Endothelial cell of umbilical vein (primary cell): ENCODE measurements at regions not wholly inside any gene's neighbourhood (a gene's known extent, or its start where the extent isn't known, plus 50 kb on each side); places are given as distances from the start of the nearest gene placed in this dataset.

Experiments
- BruUV-seq: library from RNA; stranded (reverse); fragments of 400-500 nt; replicated peaks from 2 replicates; lab custom pipeline; 2021; lab: Mats Ljungman, UMichigan
- CTCF ChIA-PET: fragments of 300-600, 350-600 bp; sonication (Branson Sonifier 250); formaldehyde crosslinking; loops from one replicate; lab custom pipeline; 2021; ENCODE audit warnings: antibody characterized with exemption, inconsistent platforms; lab: Charles Lee
- POLR2A ChIA-PET: fragments of 300-600, 350-600 bp; sonication (Branson Sonifier 250); formaldehyde crosslinking; loops from one replicate; lab custom pipeline; 2021; ENCODE audit warnings: antibody characterized with exemption, inconsistent platforms; lab: Charles Lee
- DNase-seq: peaks from one replicate; pipeline ENCODE4 v3.0.0-alpha.2; 2011; ENCODE audit warnings: low read depth, low spot score
- FAIRE-seq: peaks from 2 replicates; lab custom pipeline; 2011; peaks lifted over from hg19 to GRCh38; lab: Jason Lieb, UNC
- H2AFZ ChIP-seq: 2 replicates; pipeline ENCODE4 v1.6.0; 2012; ENCODE audit warnings: low read depth, low read length, control low read depth, inconsistent platforms
- H3K27ac ChIP-seq: 2 replicates; pipeline ENCODE4 v1.5.1; 2011; ENCODE audit warnings: low read depth, mild to moderate bottlenecking, control low read depth, low read length, moderate library complexity; ENCODE audit not compliant: insufficient read depth
- H3K27me3 ChIP-seq, 2 experiments: 2 replicates each; pipeline versions ENCODE4 v1.6.0 to v1.6.1; 2011; ENCODE audit warnings: low read length in 2 of 2, mixed read lengths in 1 of 2; ENCODE audit not compliant: control insufficient read depth in 2 of 2, insufficient read depth in 2 of 2
- H3K36me3 ChIP-seq, 2 experiments: 2 replicates in 1 of 2; 3 replicates in 1 of 2; pipeline ENCODE4 v1.5.1; 2011; ENCODE audit warnings: low read length in 2 of 2, mild to moderate bottlenecking in 1 of 2, moderate library complexity in 1 of 2; ENCODE audit not compliant: control insufficient read depth in 2 of 2, insufficient read depth in 2 of 2; ENCODE audit errors: extremely low read depth in 1 of 2
- H3K4me1 ChIP-seq: 3 replicates; pipeline ENCODE4 v1.5.1; 2011; ENCODE audit warnings: mild to moderate bottlenecking, low read length; ENCODE audit not compliant: control insufficient read depth, insufficient read depth; ENCODE audit errors: extremely low read depth
- H3K4me2 ChIP-seq: 2 replicates; pipeline ENCODE4 v1.6.1; 2011; ENCODE audit warnings: low read length, control low read depth, mixed read lengths; ENCODE audit not compliant: insufficient read depth
- H3K4me3 ChIP-seq, 3 experiments: fragments of 200-600 bp in 1 of 3; sonication (generic), shearing (Covaris generic) in 1 of 3; replicated peaks in 1 of 3; 2 replicates each; pipeline ENCODE4 v1.5.1; 2011 to 2016; ENCODE audit warnings: control low read depth in 3 of 3, low read length in 3 of 3, mild to moderate bottlenecking in 2 of 3, inconsistent platforms in 1 of 3, low read depth in 1 of 3, moderate library complexity in 1 of 3; ENCODE audit not compliant: insufficient read depth in 1 of 3
- H3K79me2 ChIP-seq: 2 replicates; pipeline ENCODE4 v1.6.0; 2012; ENCODE audit warnings: low read length, inconsistent platforms; ENCODE audit not compliant: control insufficient read depth, insufficient read depth
- H3K9ac ChIP-seq: replicated peaks from 2 replicates; pipeline ENCODE3; 2011; ENCODE audit warnings: low read length, control low read depth; ENCODE audit not compliant: insufficient read depth; ENCODE audit errors: extremely low read depth
- H3K9me1 ChIP-seq: replicated peaks from 3 replicates; pipeline ENCODE4 v1.6.0; 2011; ENCODE audit warnings: mild to moderate bottlenecking, low read length; ENCODE audit not compliant: control insufficient read depth, insufficient read depth; ENCODE audit errors: extremely low read depth
- H3K9me3 ChIP-seq: replicated peaks from 2 replicates; pipeline ENCODE4 v1.5.1; 2012; ENCODE audit warnings: low read length, inconsistent platforms; ENCODE audit not compliant: control insufficient read depth, insufficient read depth
- H4K20me1 ChIP-seq: replicated peaks from 2 replicates; pipeline ENCODE3; 2011; ENCODE audit warnings: mild to moderate bottlenecking, low read length; ENCODE audit not compliant: control insufficient read depth, insufficient read depth; ENCODE audit errors: extremely low read depth
- EZH2 ChIP-seq: IDR thresholded peaks from 2 replicates; pipeline ENCODE4 v1.6.1; 2012; ENCODE audit warnings: borderline replicate concordance, low read depth, mild to moderate bottlenecking, moderate library complexity, low read length, inconsistent platforms; ENCODE audit not compliant: severe bottlenecking
- FOS ChIP-seq: IDR thresholded peaks from 2 replicates; pipeline ENCODE4 v1.6.1; 2011; ENCODE audit warnings: mild to moderate bottlenecking, low read length, moderate library complexity, borderline replicate concordance; ENCODE audit not compliant: insufficient read depth
- GATA2 ChIP-seq: IDR thresholded peaks from 2 replicates; pipeline ENCODE4 v1.7.0; 2011; ENCODE audit warnings: low read depth, mild to moderate bottlenecking, moderate library complexity, mixed read lengths, low read length; ENCODE audit not compliant: insufficient read length, insufficient read depth
- JUN ChIP-seq: IDR thresholded peaks from 2 replicates; pipeline ENCODE4 v1.6.1; 2011; ENCODE audit warnings: borderline replicate concordance, low read depth; ENCODE audit not compliant: insufficient read length, insufficient read depth
- MYC ChIP-seq: IDR thresholded peaks from one replicate; pipeline ENCODE4 v1.6.1; 2011; ENCODE audit warnings: mild to moderate bottlenecking, low read depth, low read length
- POLR2A ChIP-seq: IDR thresholded peaks from 2 replicates; pipeline ENCODE4 v1.6.1; 2012; ENCODE audit warnings: low read depth, mild to moderate bottlenecking, control low read depth, low read length
- POLR2AphosphoS5 ChIP-seq: IDR thresholded peaks from 2 replicates; pipeline ENCODE4 v1.6.1; 2012; ENCODE audit warnings: low read depth, mild to moderate bottlenecking, control low read depth, low read length, moderate library complexity; ENCODE audit not compliant: insufficient read depth
- dilution Hi-C: fragments of 300-500 bp; cut with MboI; formaldehyde crosslinking; loops from one replicate; pipeline ENCODE4 v1.15.0; 2019; ENCODE audit warnings: low sequenced_read_pairs; ENCODE audit not compliant: extremely low pct_ligation_motif_present
- intact Hi-C: fragments of 100-400 bp; cut with micrococcal nuclease; formaldehyde crosslinking; loops from one replicate; pipeline ENCODE4 v1.10.0; 2022
- TF ChIP-seq, protein P1 (sequence below), 2 donors: IDR thresholded peaks; 1 replicate in 1 of 2; 2 replicates in 1 of 2; pipeline ENCODE4 v1.5.1; 2011; ENCODE audit warnings: low read length in 2 of 2, mild to moderate bottlenecking in 2 of 2, moderate library complexity in 2 of 2, control low read depth in 1 of 2, inconsistent platforms in 1 of 2, low read depth in 1 of 2; ENCODE audit not compliant: insufficient read depth in 1 of 2; ENCODE audit errors: extremely low read depth in 1 of 2
- TF ChIP-seq, protein P2 (sequence below): IDR thresholded peaks from 2 replicates; pipeline ENCODE4 v1.6.1; 2011; ENCODE audit not compliant: insufficient read depth, insufficient read length

GRCh38 chr6:132011582-132011981, 60.4 kb upstream of the CCN2 start:
- no peaks in the 10 kb centered on the region for H3K79me2 ChIP-seq
- FAIRE-seq = no peak
- no peak overlapping the region for H3K9ac ChIP-seq
- H3K4me1 ChIP-seq = no peaks in the 10 kb centered on the region
- no peaks in the 10 kb centered on the region for H3K27me3 ChIP-seq
- H3K4me2 ChIP-seq = no peak overlapping the region
- ChIA-PET CTCF (no interaction called here), POLR2A (no interaction called here)
- no peaks in the 10 kb centered on the region for H3K36me3 ChIP-seq
- H3K4me3 ChIP-seq = no peak overlapping the region
- no peak overlapping the region for H2AFZ ChIP-seq
- dilution Hi-C loops = no loop called here
- BruUV-seq = no TSS peak
- no peaks in the 10 kb centered on the region for H3K9me3 ChIP-seq
- H4K20me1 ChIP-seq = no peaks in the 10 kb centered on the region
- intact Hi-C loops = no loop called here
- TF ChIP-seq GATA2 (no peak), EZH2 (no peak), POLR2AphosphoS5 (no peak), FOS (no peak), POLR2A (no peak), MYC (no peak), JUN (no peak)
- TF ChIP-seq, protein P1, sequence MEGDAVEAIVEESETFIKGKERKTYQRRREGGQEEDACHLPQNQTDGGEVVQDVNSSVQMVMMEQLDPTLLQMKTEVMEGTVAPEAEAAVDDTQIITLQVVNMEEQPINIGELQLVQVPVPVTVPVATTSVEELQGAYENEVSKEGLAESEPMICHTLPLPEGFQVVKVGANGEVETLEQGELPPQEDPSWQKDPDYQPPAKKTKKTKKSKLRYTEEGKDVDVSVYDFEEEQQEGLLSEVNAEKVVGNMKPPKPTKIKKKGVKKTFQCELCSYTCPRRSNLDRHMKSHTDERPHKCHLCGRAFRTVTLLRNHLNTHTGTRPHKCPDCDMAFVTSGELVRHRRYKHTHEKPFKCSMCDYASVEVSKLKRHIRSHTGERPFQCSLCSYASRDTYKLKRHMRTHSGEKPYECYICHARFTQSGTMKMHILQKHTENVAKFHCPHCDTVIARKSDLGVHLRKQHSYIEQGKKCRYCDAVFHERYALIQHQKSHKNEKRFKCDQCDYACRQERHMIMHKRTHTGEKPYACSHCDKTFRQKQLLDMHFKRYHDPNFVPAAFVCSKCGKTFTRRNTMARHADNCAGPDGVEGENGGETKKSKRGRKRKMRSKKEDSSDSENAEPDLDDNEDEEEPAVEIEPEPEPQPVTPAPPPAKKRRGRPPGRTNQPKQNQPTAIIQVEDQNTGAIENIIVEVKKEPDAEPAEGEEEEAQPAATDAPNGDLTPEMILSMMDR (IDR thresholded peaks at IDR 0.05; ENCODE audit: extremely low read depth in 1 of 2, insufficient read depth in 1 of 2, low read depth in 1 of 2, low read length in 2 of 2) = no peak
- TF ChIP-seq, protein P2, sequence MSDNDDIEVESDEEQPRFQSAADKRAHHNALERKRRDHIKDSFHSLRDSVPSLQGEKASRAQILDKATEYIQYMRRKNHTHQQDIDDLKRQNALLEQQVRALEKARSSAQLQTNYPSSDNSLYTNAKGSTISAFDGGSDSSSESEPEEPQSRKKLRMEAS = no peak
- DNase-seq = no peak
- H3K9me1 ChIP-seq = no peaks in the 10 kb centered on the region
- H3K27ac ChIP-seq = no peak overlapping the region
